Prostate gland (tissue), 2 donors: ENCODE measurements at regions not wholly inside any gene's neighbourhood (a gene's known extent, or its start where the extent isn't known, plus 50 kb on each side); places are given as distances from the start of the nearest gene placed in this dataset.

Experiments
- DNase-seq: peaks from one replicate; pipeline ENCODE4 v3.0.0-alpha.2; 2019; ENCODE audit warnings: low spot score
- H3K27ac ChIP-seq, 2 donors: fragments of 200-600 bp; sonication (generic); 2 replicates each; pipeline ENCODE4 v1.5.1; 2017 to 2019
- H3K27me3 ChIP-seq: fragments of 200-600 bp; sonication (generic); replicated peaks from 2 replicates; pipeline ENCODE4 v1.5.1; 2019; ENCODE audit not compliant: insufficient read depth
- H3K36me3 ChIP-seq, 2 donors: fragments of 200-600 bp; sonication (generic); 1 replicate in 1 of 2; 2 replicates in 1 of 2; pipeline versions ENCODE4 v1.5.1 to v1.8.1; 2017 to 2019
- H3K4me1 ChIP-seq: fragments of 200-600 bp; sonication (generic); replicated peaks from 2 replicates; pipeline ENCODE4 v1.5.1; 2019
- H3K4me3 ChIP-seq, 2 donors: fragments of 200-600 bp; sonication (generic); 2 replicates each; pipeline ENCODE4 v1.5.1; 2017 to 2019
- H3K9me3 ChIP-seq: fragments of 200-600 bp; sonication (generic); 2 replicates; pipeline ENCODE4 v1.5.1; 2017
- CTCF ChIP-seq, 4 experiments: fragments of 200-600 bp in 2 of 4; fragments of 450-650 bp in 2 of 4; sonication (generic) in 2 of 4; IDR thresholded peaks; 1 replicate in 3 of 4; 2 replicates in 1 of 4; pipeline ENCODE4 v1.5.1; 2016 to 2019; ENCODE audit warnings: antibody characterized with exemption in 4 of 4, mild to moderate bottlenecking in 2 of 4, moderate library complexity in 2 of 4
- POLR2A ChIP-seq: fragments of 450-650 bp; IDR thresholded peaks from one replicate; pipeline ENCODE4 v1.6.1; 2016; ENCODE audit warnings: antibody characterized with exemption, mild to moderate bottlenecking
- POLR2AphosphoS5 ChIP-seq: sonication (generic); formaldehyde crosslinking; IDR thresholded peaks from one replicate; pipeline ENCODE4 v1.6.1; 2017; ENCODE audit warnings: antibody characterized with exemption
- WGBS: methylation state at CpG from one replicate; pipeline ENCODE4 v1.1.5; 2018; 5-methylcytosine and 5-hydroxymethylcytosine counted together
- intact Hi-C: fragments of 100-400 bp; cut with DNase I; formaldehyde crosslinking; loops from one replicate; pipeline ENCODE4 v1.14.2; 2022

- intact Hi-C loops, result loop anchor here (5.0 kb wide), 3 partner anchors 180 to 515 kb away; partner anchors contain the start of gene HOXD9
- H3K9me3 ChIP-seq, result no peaks in the 10 kb centered on the region
- H3K27ac ChIP-seq, result peak overlapping the region in 1 of 2 donors; percentile 29
- no peak for DNase-seq
- no peaks in the 10 kb centered on the region for H3K36me3 ChIP-seq
- peaks cover 6% of the 10 kb centered on the region for H3K4me1 ChIP-seq
- WGBS, result under 1% methylated on average over 70 of the region's 74 CpGs
- H3K27me3 ChIP-seq, result peaks cover 22% of the 10 kb centered on the region
- peak overlapping the region; percentile 25 to 41 for H3K4me3 ChIP-seq
- TF ChIP-seq POLR2A (no peak), CTCF (IDR thresholded peaks at IDR 0.05) (no peak), POLR2AphosphoS5 (no peak)
Measured at GRCh38 chr2:176637486-176638166, 368.4 kb downstream of the MTX2 start.

- peak; percentile 61 for DNase-seq
- Histone ChIP-seq H3K4me3 (peak overlapping the region; percentile 25 to 41), H3K9me3 (no peaks in the 10 kb centered on the region), H3K27ac (no peak overlapping the region), H3K27me3 (peaks cover 21% of the 10 kb centered on the region), H3K4me1 (peaks cover 6% of the 10 kb centered on the region), H3K36me3 (no peaks in the 10 kb centered on the region)
- no peak for TF ChIP-seq POLR2A
- peak; percentile 41 to 85 (median 65) for TF ChIP-seq CTCF (IDR thresholded peaks at IDR 0.05)
- WGBS, result 3% methylated on average over 39 of the region's 39 CpGs
- intact Hi-C loops, result loop anchor here (5.0 kb wide), 3 partner anchors 181 to 516 kb away; partner anchors contain the start of gene HOXD9
Measured at GRCh38 chr2:176638167-176639015, 369.1 kb downstream of the MTX2 start.

GRCh38 chr2:176639016-176639343, 369.7 kb downstream of the MTX2 start:
- H3K36me3 ChIP-seq, result no peaks in the 10 kb centered on the region
- H3K27me3 ChIP-seq, result peaks cover 18% of the 10 kb centered on the region
- TF ChIP-seq CTCF (IDR thresholded peaks at IDR 0.05), result no peak
- no peak for TF ChIP-seq POLR2A
- TF ChIP-seq POLR2AphosphoS5, result no peak
- intact Hi-C loops, result loop anchor here (5.0 kb wide), 3 partner anchors 182 to 517 kb away; partner anchors contain the start of gene HOXD9
- peaks cover 6% of the 10 kb centered on the region for H3K4me1 ChIP-seq
- 33% methylated on average over 7 of the region's 7 CpGs for WGBS
- H3K9me3 ChIP-seq, result no peaks in the 10 kb centered on the region
- no peak overlapping the region for H3K4me3 ChIP-seq
- no peak for DNase-seq
- H3K27ac ChIP-seq, result no peak overlapping the region

GRCh38 chr2:176639671-176640070, 370.4 kb downstream of the MTX2 start:
- no peaks in the 10 kb centered on the region for H3K36me3 ChIP-seq
- peaks cover 18% of the 10 kb centered on the region for H3K27me3 ChIP-seq
- no peak overlapping the region for H3K4me3 ChIP-seq
- H3K9me3 ChIP-seq, result no peaks in the 10 kb centered on the region
- no peak overlapping the region for H3K27ac ChIP-seq
- 38% methylated on average over 5 of the region's 5 CpGs for WGBS
- intact Hi-C loops, result loop anchor here (5.0 to 10.0 kb wide), 4 partner anchors 182 to 517 kb away; partner anchors contain the start of gene HOXD9
- no peak for DNase-seq
- peaks cover 6% of the 10 kb centered on the region for H3K4me1 ChIP-seq
- TF ChIP-seq POLR2A, result no peak

- H3K9me3 ChIP-seq, result no peaks in the 10 kb centered on the region
- DNase-seq, result no peak
- WGBS, result 86% methylated on average over 2 of the region's 2 CpGs
- no peak overlapping the region for H3K27ac ChIP-seq
- H3K27me3 ChIP-seq, result peaks cover 20% of the 10 kb centered on the region
- H3K4me1 ChIP-seq, result peaks cover 6% of the 10 kb centered on the region
- H3K36me3 ChIP-seq, result no peaks in the 10 kb centered on the region
- H3K4me3 ChIP-seq, result no peak overlapping the region
- TF ChIP-seq CTCF (IDR thresholded peaks at IDR 0.05), result no peak
- TF ChIP-seq POLR2AphosphoS5, result no peak
- intact Hi-C loops, result loop anchor here (10.0 kb wide), 1 partner anchor 503 kb away; no protein-coding TSS in a partner anchor
Measured at GRCh38 chr2:176641436-176641835, 372.2 kb downstream of the MTX2 start.
